K562 (cell line): ENCODE measurements at regions not wholly inside any gene's neighbourhood (a gene's known extent, or its start where the extent isn't known, plus 50 kb on each side); places are given as distances from the start of the nearest gene placed in this dataset.

ENCODE experiments used
- BRF1 ChIP-seq: IDR thresholded peaks from 3 replicates; pipeline ENCODE4 v1.6.1; 2011; ENCODE audit warnings: borderline replicate concordance, mild to moderate bottlenecking; ENCODE audit not compliant: insufficient read length; ENCODE audit errors: extremely low read depth
- GTF2F1 ChIP-seq: IDR thresholded peaks from 2 replicates; pipeline ENCODE4 v1.6.1; 2011; ENCODE audit warnings: low read depth, low read length, improper control_type of control experiment
- KLF13 ChIP-seq: fragments of 450-650 bp; IDR thresholded peaks from 2 replicates; pipeline ENCODE4 v1.6.1; 2016; ENCODE audit warnings: missing genetic modification characterization, low read depth, mild to moderate bottlenecking, missing compliant biosample characterization, moderate library complexity, borderline replicate concordance
- NCOR1 ChIP-seq: fragments of 450-650 bp; IDR thresholded peaks from 2 replicates; pipeline ENCODE4 v1.6.1; 2016; ENCODE audit warnings: mild to moderate bottlenecking, moderate library complexity
- POLR2A ChIP-seq: fragments of 450-650 bp; conservative IDR thresholded peaks from 2 replicates; pipeline ENCODE4 v1.6.1; 2016
- SMAD3 ChIP-seq: fragments of 450-650 bp; formaldehyde crosslinking; conservative IDR thresholded peaks from 2 replicates; pipeline ENCODE4 v1.4.0; 2020; ENCODE audit warnings: mild to moderate bottlenecking
- TCF7L2 ChIP-seq: fragments of 150-350 bp; IDR thresholded peaks from 2 replicates; pipeline ENCODE4 v1.6.1; 2016; ENCODE audit warnings: low read depth, mild to moderate bottlenecking, low read length, moderate library complexity
- ZNF253 ChIP-seq: fragments of 250-450 bp; sonication (Bioruptor Pico); conservative IDR thresholded peaks from 2 replicates; pipeline ENCODE4 v1.6.1; 2021; ENCODE audit warnings: mild to moderate bottlenecking
- TF ChIP-seq, protein P1 (sequence below), 3 experiments: IDR thresholded peaks in 2 of 3; conservative IDR thresholded peaks in 1 of 3; 2 replicates each; pipeline ENCODE4 v1.5.1; 2011 to 2012; ENCODE audit warnings: low read length in 3 of 3, mild to moderate bottlenecking in 3 of 3, control low read depth in 2 of 3, improper control_type of control experiment in 1 of 3, inconsistent platforms in 1 of 3, low read depth in 1 of 3, mixed read lengths in 1 of 3, moderate library complexity in 1 of 3; ENCODE audit not compliant: insufficient read depth in 2 of 3

DNA sequence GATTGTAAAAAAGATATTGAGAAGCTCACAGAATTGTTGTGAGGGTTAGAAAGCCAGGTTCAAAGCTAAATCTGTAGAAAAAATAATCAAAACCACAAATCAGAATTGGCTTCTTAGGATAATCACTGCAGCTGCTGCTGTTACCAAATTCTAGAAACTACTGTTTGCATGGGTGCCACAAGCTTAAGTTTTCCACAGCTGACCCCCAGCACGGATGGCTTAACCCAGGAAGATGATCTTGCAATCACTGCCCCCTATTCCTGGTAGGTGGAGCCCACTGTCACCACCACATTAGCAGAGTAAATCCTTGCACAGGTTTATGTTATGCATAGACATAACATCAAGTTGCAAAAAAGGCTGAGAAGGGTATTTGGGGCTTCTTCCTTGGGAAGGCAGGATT, 877.8 kb upstream of the ADGRL2 start:
- TF ChIP-seq SMAD3 (CRISPR knock-in tag) (no peak), ZNF253 (CRISPR knock-in tag) (no peak), KLF13 (tag) (no peak), BRF1 (no peak), POLR2A (no peak), GTF2F1 (no peak), TCF7L2 (no peak), NCOR1 (no peak)
- TF ChIP-seq, protein P1, sequence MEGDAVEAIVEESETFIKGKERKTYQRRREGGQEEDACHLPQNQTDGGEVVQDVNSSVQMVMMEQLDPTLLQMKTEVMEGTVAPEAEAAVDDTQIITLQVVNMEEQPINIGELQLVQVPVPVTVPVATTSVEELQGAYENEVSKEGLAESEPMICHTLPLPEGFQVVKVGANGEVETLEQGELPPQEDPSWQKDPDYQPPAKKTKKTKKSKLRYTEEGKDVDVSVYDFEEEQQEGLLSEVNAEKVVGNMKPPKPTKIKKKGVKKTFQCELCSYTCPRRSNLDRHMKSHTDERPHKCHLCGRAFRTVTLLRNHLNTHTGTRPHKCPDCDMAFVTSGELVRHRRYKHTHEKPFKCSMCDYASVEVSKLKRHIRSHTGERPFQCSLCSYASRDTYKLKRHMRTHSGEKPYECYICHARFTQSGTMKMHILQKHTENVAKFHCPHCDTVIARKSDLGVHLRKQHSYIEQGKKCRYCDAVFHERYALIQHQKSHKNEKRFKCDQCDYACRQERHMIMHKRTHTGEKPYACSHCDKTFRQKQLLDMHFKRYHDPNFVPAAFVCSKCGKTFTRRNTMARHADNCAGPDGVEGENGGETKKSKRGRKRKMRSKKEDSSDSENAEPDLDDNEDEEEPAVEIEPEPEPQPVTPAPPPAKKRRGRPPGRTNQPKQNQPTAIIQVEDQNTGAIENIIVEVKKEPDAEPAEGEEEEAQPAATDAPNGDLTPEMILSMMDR (IDR thresholded peaks at IDR 0.05 in 2 of 3, conservative IDR thresholded peaks at IDR 0.05 in 1 of 3; ENCODE audit: insufficient read depth in 2 of 3, low read depth in 1 of 3, low read length in 3 of 3) = no peak
